ENCODE measurements at regions not wholly inside any gene's neighbourhood (a gene's known extent, or its start where the extent isn't known, plus 50 kb on each side); places are given as distances from the start of the nearest gene placed in this dataset.
"Not testable (repeated sequence)": the region's sequence is repeated elsewhere in the genome, so short reads cannot be mapped to it uniquely, and the experiment has no call there.

GRCh38 chr11:67732045-67732787 lies 57.8 kb upstream of the ALDH3B2 start:
- Histone ChIP-seq H3K27me3 (replicated peaks; ENCODE audit: control insufficient read depth, insufficient read depth, low read length) (no peaks in the 10 kb centered on the region), H3K4me1 (peaks cover 41% of the 10 kb centered on the region), H3K36me3 (ENCODE audit: control insufficient read depth, insufficient read depth, low read length) (no peaks in the 10 kb centered on the region), H3K9me3 (no peaks in the 10 kb centered on the region), H3K4me3 (ENCODE audit: low read depth, low read length) (no peak overlapping the region)
- TF ChIP-seq CTCF (IDR thresholded peaks at IDR 0.05; ENCODE audit: insufficient read depth in 1 of 2, low read depth in 1 of 2, low read length in 1 of 2, severe bottlenecking in 1 of 2, unreplicated experiment in 1 of 2): no peak
- Mint-ChIP-seq H3K27ac (ENCODE audit: unreplicated experiment) (no peak overlapping the region), H3K36me3 (ENCODE audit: insufficient read depth, unreplicated experiment) (peaks cover 12% of the 10 kb centered on the region), H3K9me3 (ENCODE audit: unreplicated experiment) (peaks cover 25% of the 10 kb centered on the region), H3K4me3 (ENCODE audit: unreplicated experiment) (no peak overlapping the region), H3K4me1 (ENCODE audit: low read depth, unreplicated experiment) (peaks cover 54% of the 10 kb centered on the region), H3K27me3 (ENCODE audit: insufficient read depth, unreplicated experiment) (no peaks in the 10 kb centered on the region)
- DNase-seq: no peak
- ChIA-PET POLR2A (no interaction called here), CTCF (no interaction called here)
- BruUV-seq (replicated peaks): no TSS peak
- intact Hi-C loops (cut with micrococcal nuclease; ENCODE audit: unreplicated experiment): no loop called here

- no peak for DNase-seq
These were observed 57.2 kb upstream of the ALDH3B2 start for GRCh38 chr11:67731583-67731982.

GRCh38 chr11:67728163-67728571 lies 53.7 kb upstream of the ALDH3B2 start:
- Mint-ChIP-seq H3K4me3 (ENCODE audit: unreplicated experiment) (peak overlapping the region; percentile 70), H3K4me1 (ENCODE audit: low read depth, unreplicated experiment) (peaks cover 64% of the 10 kb centered on the region), H3K9me3 (ENCODE audit: unreplicated experiment) (peaks cover 12% of the 10 kb centered on the region), H3K27ac (ENCODE audit: unreplicated experiment) (peak overlapping the region; percentile 96), H3K36me3 (ENCODE audit: insufficient read depth, unreplicated experiment) (peaks cover 18% of the 10 kb centered on the region)
- DNase-seq: peak; percentile 98
- intact Hi-C loops (cut with micrococcal nuclease; ENCODE audit: unreplicated experiment): loop anchor here (1.0 to 5.0 kb wide), 3 partner anchors 30 to 64 kb away; no protein-coding TSS in a partner anchor
- POLR2A ChIA-PET: interaction anchor here (0.9 kb wide), 1 partner anchor 145 kb away, joined by 4 read pairs; the partner anchor contains the start of gene GSTP1
- CTCF ChIA-PET: interaction anchor here (0.6 to 2.2 kb wide), 5 partner anchors 63 to 145 kb away, joined by 3 to 10 read pairs (median 3); partner anchors contain the start of genes GSTP1 and NUDT8
- H3K9me3 ChIP-seq; H3K4me3 ChIP-seq (ENCODE audit: low read depth, low read length); H3K36me3 ChIP-seq (ENCODE audit: control insufficient read depth, insufficient read depth, low read length); H3K27me3 Mint-ChIP-seq (ENCODE audit: insufficient read depth, unreplicated experiment); H3K27me3 ChIP-seq (replicated peaks; ENCODE audit: control insufficient read depth, insufficient read depth, low read length); BruUV-seq (replicated peaks): not testable (repeated sequence)
- peaks cover 45% of the 10 kb centered on the region for H3K4me1 ChIP-seq

More at GRCh38 chr11:67731583-67731982, 57.2 kb upstream of the ALDH3B2 start:
- POLR2A ChIA-PET: no interaction called here
- no peak for TF ChIP-seq CTCF (IDR thresholded peaks at IDR 0.05; ENCODE audit: insufficient read depth in 1 of 2, low read depth in 1 of 2, low read length in 1 of 2, severe bottlenecking in 1 of 2, unreplicated experiment in 1 of 2)
- H3K27ac Mint-ChIP-seq (ENCODE audit: unreplicated experiment): peak overlapping the region; percentile 11
- no peak overlapping the region for H3K4me3 ChIP-seq (ENCODE audit: low read depth, low read length)
- H3K4me1 Mint-ChIP-seq (ENCODE audit: low read depth, unreplicated experiment): peaks cover 57% of the 10 kb centered on the region
- H3K9me3 Mint-ChIP-seq (ENCODE audit: unreplicated experiment): peaks cover 25% of the 10 kb centered on the region
- H3K27me3 ChIP-seq (replicated peaks; ENCODE audit: control insufficient read depth, insufficient read depth, low read length): no peaks in the 10 kb centered on the region
- intact Hi-C loops (cut with micrococcal nuclease; ENCODE audit: unreplicated experiment): no loop called here
- CTCF ChIA-PET: no interaction called here
- H3K36me3 ChIP-seq (ENCODE audit: control insufficient read depth, insufficient read depth, low read length): no peaks in the 10 kb centered on the region
- H3K27me3 Mint-ChIP-seq (ENCODE audit: insufficient read depth, unreplicated experiment): no peaks in the 10 kb centered on the region
- H3K9me3 ChIP-seq: no peaks in the 10 kb centered on the region
- no peak overlapping the region for H3K4me3 Mint-ChIP-seq (ENCODE audit: unreplicated experiment)
- H3K4me1 ChIP-seq: peaks cover 40% of the 10 kb centered on the region
- BruUV-seq (replicated peaks): no TSS peak
- peaks cover 18% of the 10 kb centered on the region for H3K36me3 Mint-ChIP-seq (ENCODE audit: insufficient read depth, unreplicated experiment)

- H3K4me1 Mint-ChIP-seq (ENCODE audit: low read depth, unreplicated experiment): peaks cover 71% of the 10 kb centered on the region
- not testable (repeated sequence) for H3K27me3 Mint-ChIP-seq (ENCODE audit: insufficient read depth, unreplicated experiment); H3K27me3 ChIP-seq (replicated peaks; ENCODE audit: control insufficient read depth, insufficient read depth, low read length); H3K36me3 ChIP-seq (ENCODE audit: control insufficient read depth, insufficient read depth, low read length); H3K9me3 ChIP-seq; BruUV-seq (replicated peaks)
- ChIA-PET POLR2A (interaction anchor here (0.9 to 1.0 kb wide), 2 partner anchors 144 to 326 kb away, joined by 3 to 4 read pairs; partner anchors contain the start of genes GSTP1 and PPP1CA), CTCF (interaction anchor here (1.8 to 2.2 kb wide), 2 partner anchors 65 to 97 kb away, joined by 4 to 10 read pairs; partner anchors contain the start of gene NUDT8)
- peak overlapping the region; percentile 70 for H3K4me3 Mint-ChIP-seq (ENCODE audit: unreplicated experiment)
- DNase-seq: peak; percentile 80 to 89
- Histone ChIP-seq H3K4me3 (ENCODE audit: low read depth, low read length) (0 out of 2 replicates have a peak overlapping the region, but pooled peaks have one; percentile 4), H3K4me1 (peaks cover 45% of the 10 kb centered on the region)
- peak overlapping the region; percentile 96 for H3K27ac Mint-ChIP-seq (ENCODE audit: unreplicated experiment)
- intact Hi-C loops (cut with micrococcal nuclease; ENCODE audit: unreplicated experiment): loop anchor here (1.0 to 5.0 kb wide), 3 partner anchors 31 to 65 kb away; no protein-coding TSS in a partner anchor
- H3K36me3 Mint-ChIP-seq (ENCODE audit: insufficient read depth, unreplicated experiment): peaks cover 18% of the 10 kb centered on the region
- H3K9me3 Mint-ChIP-seq (ENCODE audit: unreplicated experiment): peaks cover 12% of the 10 kb centered on the region
These were observed 52.9 kb upstream of the ALDH3B2 start for GRCh38 chr11:67727066-67728040.

Data from Caco-2 (cell line).